ENCODE measurements at regions not wholly inside any gene's neighbourhood (a gene's known extent, or its start where the extent isn't known, plus 50 kb on each side); places are given as distances from the start of the nearest gene placed in this dataset.

DNA sequence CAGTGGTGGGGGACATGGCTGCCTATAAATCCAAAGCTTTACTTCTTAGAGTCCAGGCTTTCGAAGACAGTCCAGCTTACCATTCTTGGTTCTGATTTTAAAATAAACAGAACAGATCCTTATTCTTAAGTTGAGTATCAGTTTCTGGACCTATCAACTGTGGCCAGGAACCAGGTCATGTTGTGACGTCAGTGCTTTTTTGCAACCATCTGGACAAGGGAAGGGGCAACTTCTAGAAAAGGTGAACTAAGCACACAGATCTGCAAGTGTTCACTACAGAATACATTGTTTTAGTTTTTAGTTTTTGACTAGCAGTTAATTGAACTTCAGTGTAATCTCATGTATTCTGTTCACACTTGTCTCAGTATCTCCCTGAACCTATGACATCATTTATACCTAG, 326.0 kb upstream of the MGAT5 start:
- TF ChIP-seq, protein P1, sequence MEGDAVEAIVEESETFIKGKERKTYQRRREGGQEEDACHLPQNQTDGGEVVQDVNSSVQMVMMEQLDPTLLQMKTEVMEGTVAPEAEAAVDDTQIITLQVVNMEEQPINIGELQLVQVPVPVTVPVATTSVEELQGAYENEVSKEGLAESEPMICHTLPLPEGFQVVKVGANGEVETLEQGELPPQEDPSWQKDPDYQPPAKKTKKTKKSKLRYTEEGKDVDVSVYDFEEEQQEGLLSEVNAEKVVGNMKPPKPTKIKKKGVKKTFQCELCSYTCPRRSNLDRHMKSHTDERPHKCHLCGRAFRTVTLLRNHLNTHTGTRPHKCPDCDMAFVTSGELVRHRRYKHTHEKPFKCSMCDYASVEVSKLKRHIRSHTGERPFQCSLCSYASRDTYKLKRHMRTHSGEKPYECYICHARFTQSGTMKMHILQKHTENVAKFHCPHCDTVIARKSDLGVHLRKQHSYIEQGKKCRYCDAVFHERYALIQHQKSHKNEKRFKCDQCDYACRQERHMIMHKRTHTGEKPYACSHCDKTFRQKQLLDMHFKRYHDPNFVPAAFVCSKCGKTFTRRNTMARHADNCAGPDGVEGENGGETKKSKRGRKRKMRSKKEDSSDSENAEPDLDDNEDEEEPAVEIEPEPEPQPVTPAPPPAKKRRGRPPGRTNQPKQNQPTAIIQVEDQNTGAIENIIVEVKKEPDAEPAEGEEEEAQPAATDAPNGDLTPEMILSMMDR (IDR thresholded peaks at IDR 0.05; ENCODE audit: low read depth, low read length): no peak
- TF ChIP-seq POLR2A (IDR thresholded peaks at IDR 0.05; ENCODE audit: extremely low read depth, insufficient read length): no peak
- no peak for TF ChIP-seq MYC (IDR thresholded peaks at IDR 0.05; ENCODE audit: low read depth, low read length)

Data from NB4 (cell line).